ENCODE measurements at regions not wholly inside any gene's neighbourhood (a gene's known extent, or its start where the extent isn't known, plus 50 kb on each side); places are given as distances from the start of the nearest gene placed in this dataset.

DNA sequence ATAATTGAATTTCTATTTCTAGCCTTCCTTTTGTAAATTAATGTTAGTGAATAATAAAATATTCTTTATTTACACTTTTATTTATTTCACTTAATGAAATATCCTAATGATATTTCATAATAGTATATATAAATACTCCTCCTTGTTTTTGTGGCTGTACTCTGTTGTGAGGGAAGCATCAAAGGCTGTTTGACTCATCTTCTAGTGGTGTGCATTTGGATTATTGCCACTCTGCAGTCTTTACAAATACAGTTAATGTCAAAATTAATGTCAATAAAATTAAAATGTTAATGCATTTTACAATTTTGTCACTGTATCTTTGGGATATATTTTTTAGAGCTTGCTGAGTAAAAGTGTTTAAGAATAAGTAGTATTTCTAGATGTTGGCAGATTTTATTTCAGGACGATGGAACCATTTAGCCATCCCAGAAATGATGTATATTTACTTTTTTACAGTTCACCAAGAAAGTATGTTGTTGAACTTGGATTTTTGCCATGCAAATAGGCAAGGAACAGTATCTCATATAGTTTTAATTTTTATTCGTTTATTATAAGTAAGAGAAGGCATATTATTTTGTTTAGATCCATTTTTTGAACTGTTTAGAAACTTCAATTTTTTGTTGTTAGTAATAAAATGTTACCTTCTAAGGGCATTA lies 281.2 kb upstream of the SLITRK6 start:
- H3K36me3 Mint-ChIP-seq (ENCODE audit: low read depth): no peaks in the 10 kb centered on the region
- no peak overlapping the region for H3K27ac Mint-ChIP-seq
- intact Hi-C loops (cut with micrococcal nuclease): no loop called here
- POLR2A ChIA-PET: no interaction called here
- no peaks in the 10 kb centered on the region for H3K9me3 Mint-ChIP-seq
- CTCF ChIA-PET: no interaction called here
- DNase-seq (no peak), ATAC-seq (no peak)
- no peaks in the 10 kb centered on the region for H3K4me1 Mint-ChIP-seq (ENCODE audit: low read depth)
- H3K27me3 Mint-ChIP-seq: no peaks in the 10 kb centered on the region
- H3K4me3 Mint-ChIP-seq: no peak overlapping the region
- TF ChIP-seq, protein P1, sequence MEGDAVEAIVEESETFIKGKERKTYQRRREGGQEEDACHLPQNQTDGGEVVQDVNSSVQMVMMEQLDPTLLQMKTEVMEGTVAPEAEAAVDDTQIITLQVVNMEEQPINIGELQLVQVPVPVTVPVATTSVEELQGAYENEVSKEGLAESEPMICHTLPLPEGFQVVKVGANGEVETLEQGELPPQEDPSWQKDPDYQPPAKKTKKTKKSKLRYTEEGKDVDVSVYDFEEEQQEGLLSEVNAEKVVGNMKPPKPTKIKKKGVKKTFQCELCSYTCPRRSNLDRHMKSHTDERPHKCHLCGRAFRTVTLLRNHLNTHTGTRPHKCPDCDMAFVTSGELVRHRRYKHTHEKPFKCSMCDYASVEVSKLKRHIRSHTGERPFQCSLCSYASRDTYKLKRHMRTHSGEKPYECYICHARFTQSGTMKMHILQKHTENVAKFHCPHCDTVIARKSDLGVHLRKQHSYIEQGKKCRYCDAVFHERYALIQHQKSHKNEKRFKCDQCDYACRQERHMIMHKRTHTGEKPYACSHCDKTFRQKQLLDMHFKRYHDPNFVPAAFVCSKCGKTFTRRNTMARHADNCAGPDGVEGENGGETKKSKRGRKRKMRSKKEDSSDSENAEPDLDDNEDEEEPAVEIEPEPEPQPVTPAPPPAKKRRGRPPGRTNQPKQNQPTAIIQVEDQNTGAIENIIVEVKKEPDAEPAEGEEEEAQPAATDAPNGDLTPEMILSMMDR (IDR thresholded peaks at IDR 0.05): no peak

GRCh38 chr13:86066611-86067365 lies 267.6 kb upstream of the SLITRK6 start:
- ATAC-seq (no peak), DNase-seq (no peak)
- intact Hi-C loops (cut with micrococcal nuclease): no loop called here
- CTCF ChIA-PET: no interaction called here
- Mint-ChIP-seq H3K27me3 (no peaks in the 10 kb centered on the region), H3K4me3 (no peak overlapping the region), H3K36me3 (ENCODE audit: low read depth) (no peaks in the 10 kb centered on the region), H3K9me3 (peaks cover 12% of the 10 kb centered on the region), H3K27ac (no peak overlapping the region), H3K4me1 (ENCODE audit: low read depth) (no peaks in the 10 kb centered on the region)
- TF ChIP-seq, protein P1 (IDR thresholded peaks at IDR 0.05): no peak
- POLR2A ChIA-PET: no interaction called here

GRCh38 chr13:86052141-86052540 lies 252.9 kb upstream of the SLITRK6 start:
- peaks cover 28% of the 10 kb centered on the region for H3K9me3 Mint-ChIP-seq
- TF ChIP-seq, protein P1 (IDR thresholded peaks at IDR 0.05): no peak
- H3K27me3 Mint-ChIP-seq: no peaks in the 10 kb centered on the region
- intact Hi-C loops (cut with micrococcal nuclease): no loop called here
- CTCF ChIA-PET: no interaction called here
- no peaks in the 10 kb centered on the region for H3K4me1 Mint-ChIP-seq (ENCODE audit: low read depth)
- H3K27ac Mint-ChIP-seq: no peak overlapping the region
- no peaks in the 10 kb centered on the region for H3K36me3 Mint-ChIP-seq (ENCODE audit: low read depth)
- ATAC-seq (no peak), DNase-seq (no peak)
- no peak overlapping the region for H3K4me3 Mint-ChIP-seq
- POLR2A ChIA-PET: no interaction called here

- CTCF ChIA-PET: no interaction called here
- H3K36me3 Mint-ChIP-seq (ENCODE audit: low read depth): no peaks in the 10 kb centered on the region
- TF ChIP-seq, protein P1 (IDR thresholded peaks at IDR 0.05): no peak
- H3K27me3 Mint-ChIP-seq: no peaks in the 10 kb centered on the region
- H3K27ac Mint-ChIP-seq: no peak overlapping the region
- no peak overlapping the region for H3K4me3 Mint-ChIP-seq
- POLR2A ChIA-PET: no interaction called here
- H3K4me1 Mint-ChIP-seq (ENCODE audit: low read depth): no peaks in the 10 kb centered on the region
- intact Hi-C loops (cut with micrococcal nuclease): no loop called here
- H3K9me3 Mint-ChIP-seq: peaks cover 28% of the 10 kb centered on the region
- DNase-seq: no peak
- ATAC-seq: no peak
Measured at GRCh38 chr13:86051134-86052103, 252.2 kb upstream of the SLITRK6 start.

Data from activated CD8-positive, alpha-beta T cell treated with anti-CD3 and anti-CD28 coated beads for 36 hours (primary cell).